ENCODE measurements at regions not wholly inside any gene's neighbourhood (a gene's known extent, or its start where the extent isn't known, plus 50 kb on each side); places are given as distances from the start of the nearest gene placed in this dataset.

- no peak overlapping the region for H2AFZ ChIP-seq (ENCODE audit: low read depth, low read length)
- H3K27ac ChIP-seq (ENCODE audit: low read length): no peak overlapping the region
- H3K9ac ChIP-seq (ENCODE audit: low read length): no peak overlapping the region
- H4K20me1 ChIP-seq (ENCODE audit: insufficient read depth, low read length): no peaks in the 10 kb centered on the region
- TF ChIP-seq CTCF (IDR thresholded peaks at IDR 0.05; ENCODE audit: low read depth, low read length) (no peak), EZH2phosphoT487 (IDR thresholded peaks at IDR 0.05; ENCODE audit: low read depth) (no peak)
- H3K4me1 ChIP-seq (ENCODE audit: low read length): peaks cover 26% of the 10 kb centered on the region
- H3K27me3 ChIP-seq (ENCODE audit: low read depth, low read length): peaks cover 4% of the 10 kb centered on the region; the same call in 1 of the 2 replicates
- H3K79me2 ChIP-seq (ENCODE audit: low read length): no peaks in the 10 kb centered on the region
- H3K36me3 ChIP-seq (replicated peaks; ENCODE audit: low read depth, low read length): peaks cover 31% of the 10 kb centered on the region
- H3K4me3 ChIP-seq (ENCODE audit: low read length): no peak overlapping the region
- H3K9me3 ChIP-seq (ENCODE audit: insufficient read depth, low read length): peaks cover 57% of the 10 kb centered on the region; the same call in 1 of the 2 replicates
- H3K4me2 ChIP-seq (ENCODE audit: low read length): no peak overlapping the region
Observed at GRCh38 chr12:40162033-40162432, 56.2 kb upstream of the SLC2A13 start.

- H3K27me3 ChIP-seq (ENCODE audit: low read depth, low read length): peaks cover 4% of the 10 kb centered on the region; the same call in 1 of the 2 replicates
- no peak overlapping the region for H2AFZ ChIP-seq (ENCODE audit: low read depth, low read length)
- H3K79me2 ChIP-seq (ENCODE audit: low read length): no peaks in the 10 kb centered on the region
- H3K27ac ChIP-seq (ENCODE audit: low read length): peak overlapping the region; percentile 97
- peak overlapping the region; percentile 86 for H3K4me2 ChIP-seq (ENCODE audit: low read length)
- H3K9me3 ChIP-seq (ENCODE audit: insufficient read depth, low read length): peaks cover 37% of the 10 kb centered on the region; the same call in 1 of the 2 replicates
- no peaks in the 10 kb centered on the region for H4K20me1 ChIP-seq (ENCODE audit: insufficient read depth, low read length)
- H3K9ac ChIP-seq (ENCODE audit: low read length): peak overlapping the region; percentile 63
- peaks cover 16% of the 10 kb centered on the region for H3K36me3 ChIP-seq (replicated peaks; ENCODE audit: low read depth, low read length)
- H3K4me3 ChIP-seq (ENCODE audit: low read length): peak overlapping the region; percentile 58
- no peak for TF ChIP-seq EZH2phosphoT487 (IDR thresholded peaks at IDR 0.05; ENCODE audit: low read depth)
- TF ChIP-seq CTCF (IDR thresholded peaks at IDR 0.05; ENCODE audit: low read depth, low read length): no peak
- H3K4me1 ChIP-seq (ENCODE audit: low read length): peaks cover 60% of the 10 kb centered on the region
Observed at GRCh38 chr12:40158592-40159111, 52.8 kb upstream of the SLC2A13 start.

GRCh38 chr12:40157336-40157735 is 51.5 kb upstream of the SLC2A13 start:
- Histone ChIP-seq H3K4me1 (ENCODE audit: low read length) (peaks cover 72% of the 10 kb centered on the region), H3K9me3 (ENCODE audit: insufficient read depth, low read length) (peaks cover 29% of the 10 kb centered on the region; the same call in 1 of the 2 replicates), H3K9ac (ENCODE audit: low read length) (peak overlapping the region; percentile 32; the same call in 1 of the 2 replicates), H2AFZ (ENCODE audit: low read depth, low read length) (no peak overlapping the region), H3K4me3 (ENCODE audit: low read length) (peak overlapping the region; percentile 30; the same call in 1 of the 2 replicates), H3K79me2 (ENCODE audit: low read length) (no peaks in the 10 kb centered on the region), H4K20me1 (ENCODE audit: insufficient read depth, low read length) (no peaks in the 10 kb centered on the region), H3K4me2 (ENCODE audit: low read length) (peak overlapping the region; percentile 86), H3K36me3 (replicated peaks; ENCODE audit: low read depth, low read length) (peaks cover 13% of the 10 kb centered on the region), H3K27ac (ENCODE audit: low read length) (peak overlapping the region; percentile 97), H3K27me3 (ENCODE audit: low read depth, low read length) (peaks cover 4% of the 10 kb centered on the region; the same call in 1 of the 2 replicates)
- TF ChIP-seq CTCF (IDR thresholded peaks at IDR 0.05; ENCODE audit: low read depth, low read length): no peak
- no peak for TF ChIP-seq EZH2phosphoT487 (IDR thresholded peaks at IDR 0.05; ENCODE audit: low read depth)

GRCh38 chr12:40156021-40156764 is 50.3 kb upstream of the SLC2A13 start:
- H3K36me3 ChIP-seq (replicated peaks; ENCODE audit: low read depth, low read length): peaks cover 13% of the 10 kb centered on the region
- peak overlapping the region; percentile 54 for H3K27ac ChIP-seq (ENCODE audit: low read length)
- peak overlapping the region; percentile 86 for H3K4me2 ChIP-seq (ENCODE audit: low read length)
- peaks cover 18% of the 10 kb centered on the region; the same call in 1 of the 2 replicates for H3K9me3 ChIP-seq (ENCODE audit: insufficient read depth, low read length)
- H3K79me2 ChIP-seq (ENCODE audit: low read length): no peaks in the 10 kb centered on the region
- H3K27me3 ChIP-seq (ENCODE audit: low read depth, low read length): peaks cover 8% of the 10 kb centered on the region; the same call in 1 of the 2 replicates
- H3K4me1 ChIP-seq (ENCODE audit: low read length): peaks cover 73% of the 10 kb centered on the region
- H2AFZ ChIP-seq (ENCODE audit: low read depth, low read length): 0 out of 2 replicates have a peak overlapping the region, but pooled peaks have one; percentile 24
- no peaks in the 10 kb centered on the region for H4K20me1 ChIP-seq (ENCODE audit: insufficient read depth, low read length)
- peak overlapping the region; percentile 40 for H3K4me3 ChIP-seq (ENCODE audit: low read length)
- peak overlapping the region; percentile 32 for H3K9ac ChIP-seq (ENCODE audit: low read length)
- TF ChIP-seq EZH2phosphoT487 (IDR thresholded peaks at IDR 0.05; ENCODE audit: low read depth): no peak
- no peak for TF ChIP-seq CTCF (IDR thresholded peaks at IDR 0.05; ENCODE audit: low read depth, low read length)

Measured in OCI-LY3 (cell line).